Neural cell (in vitro differentiated cells): ENCODE measurements at regions not wholly inside any gene's neighbourhood (a gene's known extent, or its start where the extent isn't known, plus 50 kb on each side); places are given as distances from the start of the nearest gene placed in this dataset.
"Not testable (repeated sequence)": the region's sequence is repeated elsewhere in the genome, so short reads cannot be mapped to it uniquely, and the experiment has no call there.

Experiments
- EP300 ChIP-seq: fragments of 450-650 bp; conservative IDR thresholded peaks from 2 replicates; pipeline ENCODE4 v1.6.1; 2014; ENCODE audit warnings: antibody characterized with exemption, mild to moderate bottlenecking, moderate library complexity; ENCODE audit not compliant: poor library complexity, severe bottlenecking
- TF ChIP-seq, protein P1 (sequence below): fragments of 450-650 bp; IDR thresholded peaks from 2 replicates; pipeline ENCODE4 v1.5.1; 2014; ENCODE audit warnings: antibody characterized with exemption, mild to moderate bottlenecking, moderate library complexity; ENCODE audit not compliant: poor library complexity, severe bottlenecking

DNA sequence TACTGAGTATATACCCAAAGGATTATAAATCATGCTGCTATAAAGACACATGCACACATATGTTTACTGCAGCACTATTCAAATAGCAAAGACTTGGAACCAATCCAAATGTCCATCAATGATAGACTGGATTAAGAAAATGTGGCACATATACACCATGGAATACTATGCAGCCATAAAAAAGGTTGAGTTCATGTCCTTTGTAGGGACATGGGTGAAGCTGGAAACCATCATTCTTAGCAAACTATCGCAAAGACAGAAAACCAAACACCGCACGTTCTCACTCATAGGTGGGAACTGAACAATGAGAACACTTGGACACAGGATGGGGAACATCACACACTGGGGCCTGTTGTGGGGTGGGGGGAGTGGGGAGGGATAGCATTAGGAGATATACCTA lies 378.3 kb upstream of the PIK3R1 start:
- TF ChIP-seq, protein P1, sequence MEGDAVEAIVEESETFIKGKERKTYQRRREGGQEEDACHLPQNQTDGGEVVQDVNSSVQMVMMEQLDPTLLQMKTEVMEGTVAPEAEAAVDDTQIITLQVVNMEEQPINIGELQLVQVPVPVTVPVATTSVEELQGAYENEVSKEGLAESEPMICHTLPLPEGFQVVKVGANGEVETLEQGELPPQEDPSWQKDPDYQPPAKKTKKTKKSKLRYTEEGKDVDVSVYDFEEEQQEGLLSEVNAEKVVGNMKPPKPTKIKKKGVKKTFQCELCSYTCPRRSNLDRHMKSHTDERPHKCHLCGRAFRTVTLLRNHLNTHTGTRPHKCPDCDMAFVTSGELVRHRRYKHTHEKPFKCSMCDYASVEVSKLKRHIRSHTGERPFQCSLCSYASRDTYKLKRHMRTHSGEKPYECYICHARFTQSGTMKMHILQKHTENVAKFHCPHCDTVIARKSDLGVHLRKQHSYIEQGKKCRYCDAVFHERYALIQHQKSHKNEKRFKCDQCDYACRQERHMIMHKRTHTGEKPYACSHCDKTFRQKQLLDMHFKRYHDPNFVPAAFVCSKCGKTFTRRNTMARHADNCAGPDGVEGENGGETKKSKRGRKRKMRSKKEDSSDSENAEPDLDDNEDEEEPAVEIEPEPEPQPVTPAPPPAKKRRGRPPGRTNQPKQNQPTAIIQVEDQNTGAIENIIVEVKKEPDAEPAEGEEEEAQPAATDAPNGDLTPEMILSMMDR = not testable (repeated sequence)
- TF ChIP-seq EP300 = not testable (repeated sequence)
